Tibial nerve (tissue), 4 donors: ENCODE measurements at regions not wholly inside any gene's neighbourhood (a gene's known extent, or its start where the extent isn't known, plus 50 kb on each side); places are given as distances from the start of the nearest gene placed in this dataset.

ENCODE experiments used
- DNase-seq, 2 donors: peaks; one replicate each; pipeline ENCODE4 v3.0.0-alpha.2; 2019; ENCODE audit warnings: low spot score in 2 of 2
- H3K27ac ChIP-seq, 4 donors: fragments of 200-600 bp; sonication (generic) in 3 of 4; one replicate each; pipeline ENCODE4 v1.5.1; 2017 to 2019; ENCODE audit warnings: mild to moderate bottlenecking in 1 of 4
- H3K27me3 ChIP-seq, 2 donors: fragments of 200-600 bp; sonication (generic) in 1 of 2; one replicate each; pipeline versions ENCODE4 v1.5.1 to v1.6.0; 2017 to 2019
- H3K36me3 ChIP-seq, 3 donors: fragments of 200-600 bp; sonication (generic); one replicate each; pipeline ENCODE4 v1.5.1; 2018 to 2019
- H3K4me1 ChIP-seq, 4 donors: fragments of 200-600 bp; sonication (generic) in 3 of 4; one replicate each; pipeline ENCODE4 v1.5.1; 2017 to 2019
- H3K4me3 ChIP-seq, 4 donors: fragments of 200-600 bp; sonication (generic) in 3 of 4; one replicate each; pipeline ENCODE4 v1.5.1; 2017 to 2019; ENCODE audit warnings: mild to moderate bottlenecking in 1 of 4, moderate library complexity in 1 of 4
- H3K9me3 ChIP-seq, 4 donors: fragments of 200-600 bp; sonication (generic) in 3 of 4; one replicate each; pipeline ENCODE4 v1.5.1; 2017 to 2019
- EP300 ChIP-seq, 2 donors: sonication (generic); formaldehyde crosslinking; IDR thresholded peaks; one replicate each; pipeline ENCODE4 v1.6.1; 2017; ENCODE audit warnings: antibody characterized with exemption in 2 of 2, mild to moderate bottlenecking in 1 of 2
- POLR2A ChIP-seq, 2 donors: fragments of 450-650 bp; IDR thresholded peaks; one replicate each; pipeline ENCODE4 v1.6.1; 2017; ENCODE audit warnings: antibody characterized with exemption in 2 of 2, mild to moderate bottlenecking in 2 of 2, moderate library complexity in 2 of 2
- WGBS, 2 donors: methylation state at CpG; one replicate each; pipeline ENCODE4 v1.1.5; 2018; 5-methylcytosine and 5-hydroxymethylcytosine counted together
- TF ChIP-seq, protein P1 (sequence below), 5 experiments: fragments of 200-600 bp in 3 of 5; fragments of 450-650 bp in 2 of 5; sonication (generic) in 3 of 5; IDR thresholded peaks; one replicate each; pipeline ENCODE4 v1.5.1; 2016 to 2019; ENCODE audit warnings: antibody characterized with exemption in 5 of 5, mild to moderate bottlenecking in 3 of 5, moderate library complexity in 2 of 5

DNA sequence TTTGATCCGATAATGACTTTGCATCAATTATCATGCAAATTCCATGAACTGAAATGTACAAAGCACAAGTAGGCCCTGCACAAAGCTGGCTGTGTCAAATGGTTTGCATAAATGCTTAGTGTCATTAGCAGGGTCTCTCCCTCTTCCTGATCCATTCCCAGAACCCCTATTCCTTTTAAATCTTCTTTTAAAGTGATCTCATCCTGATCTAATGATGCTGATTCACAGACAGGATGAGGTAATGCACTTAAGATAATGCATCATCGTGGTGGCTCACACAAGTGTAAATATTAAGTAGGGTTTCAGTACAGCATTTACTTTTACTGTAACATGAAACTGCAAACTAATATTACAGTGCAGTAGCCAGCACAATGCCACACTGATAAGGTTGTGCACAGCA lies 304.8 kb upstream of the SOX11 start:
- no peaks in the 10 kb centered on the region for H3K36me3 ChIP-seq
- no peaks in the 10 kb centered on the region for H3K9me3 ChIP-seq
- no peak for DNase-seq
- no peaks in the 10 kb centered on the region for H3K4me1 ChIP-seq
- no peak overlapping the region for H3K27ac ChIP-seq
- WGBS, 2 donors, result 51 to 59% methylated on average over 2 of the region's 2 CpGs
- H3K27me3 ChIP-seq, result no peaks in the 10 kb centered on the region
- H3K4me3 ChIP-seq, result no peak overlapping the region
- TF ChIP-seq, protein P1, sequence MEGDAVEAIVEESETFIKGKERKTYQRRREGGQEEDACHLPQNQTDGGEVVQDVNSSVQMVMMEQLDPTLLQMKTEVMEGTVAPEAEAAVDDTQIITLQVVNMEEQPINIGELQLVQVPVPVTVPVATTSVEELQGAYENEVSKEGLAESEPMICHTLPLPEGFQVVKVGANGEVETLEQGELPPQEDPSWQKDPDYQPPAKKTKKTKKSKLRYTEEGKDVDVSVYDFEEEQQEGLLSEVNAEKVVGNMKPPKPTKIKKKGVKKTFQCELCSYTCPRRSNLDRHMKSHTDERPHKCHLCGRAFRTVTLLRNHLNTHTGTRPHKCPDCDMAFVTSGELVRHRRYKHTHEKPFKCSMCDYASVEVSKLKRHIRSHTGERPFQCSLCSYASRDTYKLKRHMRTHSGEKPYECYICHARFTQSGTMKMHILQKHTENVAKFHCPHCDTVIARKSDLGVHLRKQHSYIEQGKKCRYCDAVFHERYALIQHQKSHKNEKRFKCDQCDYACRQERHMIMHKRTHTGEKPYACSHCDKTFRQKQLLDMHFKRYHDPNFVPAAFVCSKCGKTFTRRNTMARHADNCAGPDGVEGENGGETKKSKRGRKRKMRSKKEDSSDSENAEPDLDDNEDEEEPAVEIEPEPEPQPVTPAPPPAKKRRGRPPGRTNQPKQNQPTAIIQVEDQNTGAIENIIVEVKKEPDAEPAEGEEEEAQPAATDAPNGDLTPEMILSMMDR (IDR thresholded peaks at IDR 0.05), result no peak
- TF ChIP-seq EP300 (IDR thresholded peaks at IDR 0.05), result no peak
- no peak for TF ChIP-seq POLR2A (IDR thresholded peaks at IDR 0.05)

DNA sequence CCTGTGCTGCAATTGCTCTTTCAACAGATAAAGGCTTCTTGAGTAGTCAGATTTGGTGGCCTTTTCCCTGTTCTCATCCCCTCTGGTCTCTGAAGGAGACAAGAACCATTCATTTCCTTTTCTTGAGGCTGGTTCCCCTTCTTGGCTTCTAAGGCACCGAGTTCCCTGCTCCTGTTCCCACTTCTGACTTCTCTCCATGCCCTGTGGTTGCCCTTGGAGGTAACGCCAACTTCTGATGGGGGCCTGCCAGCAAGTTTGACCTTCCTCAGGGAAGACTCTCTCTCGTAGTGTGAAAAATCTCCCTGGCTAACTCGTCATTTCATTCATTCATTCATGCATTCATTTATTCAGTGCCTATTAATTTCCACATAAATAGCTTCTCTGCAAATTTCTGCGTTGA lies 302.4 kb upstream of the SOX11 start:
- DNase-seq, result no peak
- Histone ChIP-seq H3K4me3 (no peak overlapping the region), H3K27ac (no peak overlapping the region), H3K9me3 (no peaks in the 10 kb centered on the region), H3K4me1 (no peaks in the 10 kb centered on the region), H3K36me3 (no peaks in the 10 kb centered on the region), H3K27me3 (no peaks in the 10 kb centered on the region)
- 61% methylated on average over 5 of the region's 5 CpGs for WGBS, 2 donors
- TF ChIP-seq, protein P1 (IDR thresholded peaks at IDR 0.05), result no peak
- TF ChIP-seq POLR2A (IDR thresholded peaks at IDR 0.05), result no peak

DNA sequence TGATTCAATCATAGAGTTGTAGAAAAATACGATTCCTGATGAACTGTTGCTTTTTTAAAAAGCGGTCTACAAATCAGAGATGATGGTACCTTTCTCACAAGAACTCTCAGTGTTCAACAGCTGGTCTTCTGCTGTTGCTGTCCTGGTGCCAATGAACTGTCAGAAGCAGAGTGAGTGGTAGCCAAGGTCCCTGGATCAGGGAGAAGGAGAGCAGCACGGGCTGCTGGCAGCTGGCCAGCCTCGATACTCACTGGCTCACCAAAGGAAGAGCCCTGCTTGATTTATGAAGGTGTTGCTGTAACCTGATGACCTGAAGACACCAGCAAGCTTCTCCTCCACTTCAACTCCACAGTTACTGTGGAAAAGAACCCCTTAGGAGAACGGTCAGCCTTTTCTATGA lies 300.8 kb upstream of the SOX11 start:
- Histone ChIP-seq H3K36me3 (no peaks in the 10 kb centered on the region), H3K4me1 (no peaks in the 10 kb centered on the region), H3K27ac (no peak overlapping the region), H3K9me3 (no peaks in the 10 kb centered on the region), H3K27me3 (no peaks in the 10 kb centered on the region), H3K4me3 (no peak overlapping the region)
- DNase-seq, result no peak
- 50 to 52% methylated on average over 5 of the region's 5 CpGs for WGBS, 2 donors
- TF ChIP-seq POLR2A (IDR thresholded peaks at IDR 0.05) (no peak), EP300 (IDR thresholded peaks at IDR 0.05) (no peak)
- TF ChIP-seq, protein P1 (IDR thresholded peaks at IDR 0.05), result no peak

DNA sequence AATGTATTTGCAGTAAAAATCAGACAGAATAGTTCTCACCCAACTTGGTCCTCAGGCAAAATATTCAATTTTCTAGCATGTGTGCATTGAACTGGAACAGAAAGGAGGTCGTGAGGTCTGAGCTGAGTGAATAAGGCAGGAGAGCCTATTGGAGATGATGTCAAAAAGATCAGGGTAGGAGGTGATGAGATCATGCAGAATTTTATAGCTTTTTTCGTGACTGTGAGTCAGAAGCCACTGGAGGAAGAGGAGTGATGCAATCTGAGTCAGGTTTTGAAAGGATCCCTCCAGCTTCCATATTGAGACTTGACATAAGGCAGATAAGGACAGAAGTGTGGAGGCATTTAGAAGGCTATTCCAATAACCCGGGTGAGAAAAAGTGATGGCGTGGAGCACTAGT lies 299.5 kb upstream of the SOX11 start:
- no peak overlapping the region for H3K27ac ChIP-seq
- no peak for DNase-seq
- 77 to 80% methylated on average over 4 of the region's 4 CpGs for WGBS, 2 donors

DNA sequence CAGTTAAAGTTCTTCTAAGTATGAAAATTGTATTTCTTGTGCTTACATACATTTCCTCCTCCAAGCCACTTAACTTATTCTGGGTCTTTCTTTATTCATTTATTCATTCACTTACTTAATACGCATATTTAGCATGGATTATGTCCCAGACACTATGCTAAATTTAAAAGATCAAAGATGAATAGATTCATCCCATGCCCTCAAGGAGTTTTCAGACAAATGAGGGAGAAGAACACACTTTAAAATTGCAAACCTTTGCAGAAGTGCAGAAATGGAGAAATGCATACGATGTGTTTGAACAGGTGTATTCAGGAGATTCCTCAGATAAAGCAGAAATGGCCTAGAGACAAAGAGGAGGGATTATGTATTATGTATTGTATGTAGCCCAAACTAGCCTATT lies 298.7 kb upstream of the SOX11 start:
- no peaks in the 10 kb centered on the region for H3K9me3 ChIP-seq
- no peak overlapping the region for H3K27ac ChIP-seq
- TF ChIP-seq EP300 (IDR thresholded peaks at IDR 0.05), result no peak
- no peak for TF ChIP-seq POLR2A (IDR thresholded peaks at IDR 0.05)
- TF ChIP-seq, protein P1 (IDR thresholded peaks at IDR 0.05), result no peak
- no peaks in the 10 kb centered on the region for H3K4me1 ChIP-seq
- no peak for DNase-seq
- WGBS, 2 donors, result 48 to 95% methylated on average over 2 of the region's 2 CpGs
- H3K36me3 ChIP-seq, result no peaks in the 10 kb centered on the region
- H3K27me3 ChIP-seq, result no peaks in the 10 kb centered on the region
- H3K4me3 ChIP-seq, result no peak overlapping the region

More for the DNA sequence above, 299.5 kb upstream of the SOX11 start:
- Histone ChIP-seq H3K27me3 (no peaks in the 10 kb centered on the region), H3K4me3 (no peak overlapping the region), H3K9me3 (no peaks in the 10 kb centered on the region), H3K36me3 (no peaks in the 10 kb centered on the region), H3K4me1 (no peaks in the 10 kb centered on the region)
- no peak for TF ChIP-seq EP300 (IDR thresholded peaks at IDR 0.05)
- TF ChIP-seq, protein P1 (IDR thresholded peaks at IDR 0.05), result no peak
- no peak for TF ChIP-seq POLR2A (IDR thresholded peaks at IDR 0.05)
